HS-5 (cell line): ENCODE measurements at regions not wholly inside any gene's neighbourhood (a gene's known extent, or its start where the extent isn't known, plus 50 kb on each side); places are given as distances from the start of the nearest gene placed in this dataset.

Experiments used
- DNase-seq: peaks from one replicate; pipeline ENCODE4 v3.0.0-alpha.2; 2012; ENCODE audit warnings: low read depth

- no peak for DNase-seq
Observed at GRCh38 chr12:66044731-66045130, 85.8 kb downstream of the LLPH start.

- DNase-seq: no peak
Observed at GRCh38 chr12:66043035-66043434, 87.5 kb downstream of the LLPH start.

- DNase-seq: no peak
Observed at GRCh38 chr12:66041651-66042363, 88.7 kb downstream of the LLPH start.

GRCh38 chr12:66036317-66036716, 94.2 kb downstream of the LLPH start:
- DNase-seq: peak; percentile 91

- DNase-seq: no peak
Observed at GRCh38 chr12:66035288-66035966, 95.1 kb downstream of the LLPH start.

- no peak for DNase-seq
Observed at GRCh38 chr12:66033151-66033550, 97.4 kb downstream of the LLPH start.

GRCh38 chr12:66032739-66033138, 97.8 kb downstream of the LLPH start:
- DNase-seq: no peak

- no peak for DNase-seq
Observed at GRCh38 chr12:66030217-66030781, 100.3 kb downstream of the LLPH start.

- DNase-seq: no peak
Observed at GRCh38 chr12:66028390-66028789, 102.2 kb downstream of the LLPH start.

- DNase-seq: no peak
Observed at GRCh38 chr12:66025477-66025876, 105.1 kb downstream of the LLPH start.

GRCh38 chr12:66024949-66025348, 105.6 kb downstream of the LLPH start:
- DNase-seq: no peak

GRCh38 chr12:66020481-66020880, 110.1 kb downstream of the LLPH start:
- DNase-seq: no peak

- no peak for DNase-seq
Observed at GRCh38 chr12:66017736-66018135, 112.8 kb downstream of the LLPH start.
